ENCODE measurements at regions not wholly inside any gene's neighbourhood (a gene's known extent, or its start where the extent isn't known, plus 50 kb on each side); places are given as distances from the start of the nearest gene placed in this dataset.

DNA sequence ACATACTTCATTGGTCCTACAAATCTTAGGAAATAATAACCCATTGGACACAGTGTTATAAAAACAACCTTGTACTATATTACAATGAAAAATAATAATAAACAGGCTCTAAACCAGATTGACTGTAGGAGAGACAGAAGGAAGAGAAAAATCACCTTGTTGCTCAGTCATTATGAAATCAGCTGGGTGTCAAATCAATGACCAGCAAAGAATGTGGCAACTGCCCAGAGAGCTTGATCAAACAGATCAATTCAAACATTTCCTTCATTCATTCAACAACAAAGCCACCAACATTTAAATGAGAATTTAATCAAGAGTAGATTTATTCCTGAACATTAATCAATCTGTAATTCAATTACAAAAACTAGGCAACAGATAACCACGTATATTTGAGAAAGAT lies 671.9 kb upstream of the CHAC2 start:
- TF ChIP-seq CTCF (IDR thresholded peaks at IDR 0.05; ENCODE audit: borderline replicate concordance, control extremely low read depth, extremely low read depth, insufficient read depth, missing control alignments), result no peak
- in situ Hi-C loops (cut with MboI; ENCODE audit: low sequenced_read_pairs, unreplicated experiment), result no loop called here
- no peak for DNase-seq (ENCODE audit: low spot score)

DNA sequence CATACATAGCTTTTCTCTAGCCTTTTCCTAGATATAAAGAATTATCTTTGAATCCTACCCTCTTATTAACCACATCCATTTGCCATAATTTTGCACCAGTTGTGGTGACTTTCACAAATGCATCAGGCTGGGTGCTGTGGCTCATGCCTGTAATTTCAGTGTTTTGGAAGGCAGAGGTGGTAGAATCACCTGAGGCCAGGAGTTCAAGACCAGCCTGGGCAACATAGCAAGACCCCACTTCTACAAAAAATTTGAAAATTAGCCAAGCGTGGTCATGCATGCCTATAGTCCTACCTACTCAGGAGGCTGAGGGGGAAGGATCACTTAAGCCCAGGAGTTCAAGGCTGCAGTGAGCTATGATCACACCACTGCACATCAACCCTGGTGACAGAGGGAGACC lies 672.4 kb upstream of the CHAC2 start:
- TF ChIP-seq CTCF (IDR thresholded peaks at IDR 0.05; ENCODE audit: borderline replicate concordance, control extremely low read depth, extremely low read depth, insufficient read depth, missing control alignments), result no peak
- in situ Hi-C loops (cut with MboI; ENCODE audit: low sequenced_read_pairs, unreplicated experiment), result no loop called here
- DNase-seq (ENCODE audit: low spot score), result no peak

GRCh38 chr2:53093355-53093754 lies 674.2 kb upstream of the CHAC2 start:
- in situ Hi-C loops (cut with MboI; ENCODE audit: low sequenced_read_pairs, unreplicated experiment), result no loop called here
- TF ChIP-seq CTCF (IDR thresholded peaks at IDR 0.05; ENCODE audit: borderline replicate concordance, control extremely low read depth, extremely low read depth, insufficient read depth, missing control alignments), result no peak
- no peak for DNase-seq (ENCODE audit: low spot score)

DNA sequence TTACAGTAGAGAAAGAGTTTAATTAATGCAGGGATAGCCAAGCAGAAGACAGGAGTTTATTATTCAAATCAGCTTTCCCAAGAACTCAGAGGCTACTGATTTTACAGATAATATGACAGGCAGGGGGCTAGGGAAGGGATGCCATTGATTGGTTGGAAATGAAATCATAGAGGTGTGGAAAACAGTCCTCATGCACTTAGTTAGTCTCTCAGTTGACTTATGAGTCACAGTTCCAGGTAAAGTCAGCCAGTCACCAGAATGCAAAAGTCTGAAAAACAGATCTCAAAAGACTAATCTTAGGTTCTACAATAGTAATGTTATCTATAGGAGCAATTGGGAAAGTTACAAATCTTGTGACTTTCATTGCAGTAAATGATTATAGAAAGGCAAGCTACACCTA lies 676.4 kb upstream of the CHAC2 start:
- TF ChIP-seq CTCF (IDR thresholded peaks at IDR 0.05; ENCODE audit: borderline replicate concordance, control extremely low read depth, extremely low read depth, insufficient read depth, missing control alignments), result no peak
- in situ Hi-C loops (cut with MboI; ENCODE audit: low sequenced_read_pairs, unreplicated experiment), result no loop called here
- DNase-seq (ENCODE audit: low spot score), result no peak

- in situ Hi-C loops (cut with MboI; ENCODE audit: low sequenced_read_pairs, unreplicated experiment), result no loop called here
- DNase-seq (ENCODE audit: low spot score), result no peak
- no peak for TF ChIP-seq CTCF (IDR thresholded peaks at IDR 0.05; ENCODE audit: borderline replicate concordance, control extremely low read depth, extremely low read depth, insufficient read depth, missing control alignments)
Measured at GRCh38 chr2:53087874-53088461, 679.6 kb upstream of the CHAC2 start.

- TF ChIP-seq CTCF (IDR thresholded peaks at IDR 0.05; ENCODE audit: borderline replicate concordance, control extremely low read depth, extremely low read depth, insufficient read depth, missing control alignments), result no peak
- in situ Hi-C loops (cut with MboI; ENCODE audit: low sequenced_read_pairs, unreplicated experiment), result no loop called here
- no peak for DNase-seq (ENCODE audit: low spot score)
Measured at GRCh38 chr2:53087262-53087873, 680.2 kb upstream of the CHAC2 start.
